ENCODE measurements at regions not wholly inside any gene's neighbourhood (a gene's known extent, or its start where the extent isn't known, plus 50 kb on each side); places are given as distances from the start of the nearest gene placed in this dataset.

GRCh38 chr10:52956861-52957260, 184.3 kb upstream of the MBL2 start:
- TF ChIP-seq CTCF (IDR thresholded peaks at IDR 0.05) (no peak), EZH2 (IDR thresholded peaks at IDR 0.05; ENCODE audit: borderline replicate concordance, insufficient read depth, low read depth, low read length, poor library complexity, severe bottlenecking) (no peak)

Data from B cell (primary cell).